Cardiac muscle cell (in vitro differentiated cells and primary cell): ENCODE measurements at regions not wholly inside any gene's neighbourhood (a gene's known extent, or its start where the extent isn't known, plus 50 kb on each side); places are given as distances from the start of the nearest gene placed in this dataset.
"Not testable (repeated sequence)": the region's sequence is repeated elsewhere in the genome, so short reads cannot be mapped to it uniquely, and the experiment has no call there.

Experiments used
- DNase-seq, 2 donors: peaks; one replicate each; pipeline versions ENCODE4 v3.0.0 to v3.0.0-alpha.2; 2010 to 2017; ENCODE audit warnings: low read depth in 1 of 2, low spot score in 1 of 2
- H3K27ac ChIP-seq: fragments of 200-600 bp; sonication (generic); 2 replicates; pipeline ENCODE4 v1.5.1; 2016
- H3K27me3 ChIP-seq: fragments of 200-600 bp; sonication (generic); 2 replicates; pipeline ENCODE4 v1.6.0; 2016; ENCODE audit warnings: control low read depth
- H3K36me3 ChIP-seq: fragments of 200-600 bp; sonication (generic); 2 replicates; pipeline ENCODE4 v1.5.1; 2016; ENCODE audit warnings: control low read depth
- H3K4me1 ChIP-seq: fragments of 200-600 bp; sonication (generic); 2 replicates; pipeline ENCODE4 v1.8.1; 2017; ENCODE audit warnings: low read depth, mild to moderate bottlenecking, mixed run types
- H3K4me3 ChIP-seq: fragments of 200-600 bp; sonication (generic); 2 replicates; pipeline ENCODE4 v1.5.1; 2016; ENCODE audit warnings: mild to moderate bottlenecking
- H3K9me3 ChIP-seq: fragments of 200-600 bp; sonication (generic); 2 replicates; pipeline ENCODE4 v1.5.1; 2017; ENCODE audit warnings: low read depth, mild to moderate bottlenecking, control low read depth
- TF ChIP-seq, protein P1 (sequence below): IDR thresholded peaks from 2 replicates; pipeline ENCODE4 v1.5.1; 2012; ENCODE audit warnings: low read depth, mild to moderate bottlenecking, low read length

DNA sequence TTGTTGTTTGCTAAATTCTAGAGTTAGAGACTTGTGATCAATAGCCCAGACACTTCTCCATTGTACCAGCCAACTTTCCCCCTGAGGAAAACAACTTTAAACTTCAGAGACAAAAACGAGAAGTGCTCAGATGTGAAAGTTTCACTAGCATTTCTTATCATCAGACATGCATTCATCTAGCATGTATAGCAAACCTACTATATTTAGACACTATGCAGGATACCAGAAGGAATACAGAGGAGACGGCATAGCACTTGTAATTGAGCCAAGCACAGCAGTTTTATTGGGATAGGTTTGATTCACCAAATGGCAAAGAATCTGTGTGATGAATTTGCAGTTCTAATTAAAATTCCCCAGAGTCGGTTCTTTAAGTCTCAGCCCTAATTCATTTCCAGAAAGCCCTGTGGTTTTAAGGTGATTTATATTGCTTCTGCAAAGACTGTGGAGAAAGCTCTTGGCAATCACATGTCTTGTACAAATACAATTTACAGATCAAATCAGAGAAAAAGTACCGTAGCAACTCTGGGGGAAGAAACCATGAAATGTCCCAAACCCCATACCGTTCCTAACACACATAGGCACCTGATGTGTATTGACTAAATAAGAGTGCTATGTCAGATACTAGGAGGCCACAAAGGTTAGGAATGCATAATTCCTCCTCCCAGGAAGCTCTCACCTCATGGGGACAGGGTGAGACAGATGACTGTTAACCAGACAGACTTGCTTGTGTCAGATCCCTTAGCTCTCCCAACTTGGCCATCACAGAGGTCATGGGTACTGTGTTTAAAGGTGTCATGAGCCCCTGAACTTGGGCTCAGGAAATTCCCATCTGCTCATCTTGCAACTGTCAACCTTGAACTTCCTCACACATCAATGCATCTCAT is 69.6 kb upstream of the KRAS start:
- Histone ChIP-seq H3K27ac (no peak overlapping the region), H3K27me3 (no peaks in the 10 kb centered on the region), H3K4me1 (peaks cover 28% of the 10 kb centered on the region), H3K4me3 (no peak overlapping the region), H3K36me3 (no peaks in the 10 kb centered on the region), H3K9me3 (no peaks in the 10 kb centered on the region)
- no peak for DNase-seq
- TF ChIP-seq, protein P1, sequence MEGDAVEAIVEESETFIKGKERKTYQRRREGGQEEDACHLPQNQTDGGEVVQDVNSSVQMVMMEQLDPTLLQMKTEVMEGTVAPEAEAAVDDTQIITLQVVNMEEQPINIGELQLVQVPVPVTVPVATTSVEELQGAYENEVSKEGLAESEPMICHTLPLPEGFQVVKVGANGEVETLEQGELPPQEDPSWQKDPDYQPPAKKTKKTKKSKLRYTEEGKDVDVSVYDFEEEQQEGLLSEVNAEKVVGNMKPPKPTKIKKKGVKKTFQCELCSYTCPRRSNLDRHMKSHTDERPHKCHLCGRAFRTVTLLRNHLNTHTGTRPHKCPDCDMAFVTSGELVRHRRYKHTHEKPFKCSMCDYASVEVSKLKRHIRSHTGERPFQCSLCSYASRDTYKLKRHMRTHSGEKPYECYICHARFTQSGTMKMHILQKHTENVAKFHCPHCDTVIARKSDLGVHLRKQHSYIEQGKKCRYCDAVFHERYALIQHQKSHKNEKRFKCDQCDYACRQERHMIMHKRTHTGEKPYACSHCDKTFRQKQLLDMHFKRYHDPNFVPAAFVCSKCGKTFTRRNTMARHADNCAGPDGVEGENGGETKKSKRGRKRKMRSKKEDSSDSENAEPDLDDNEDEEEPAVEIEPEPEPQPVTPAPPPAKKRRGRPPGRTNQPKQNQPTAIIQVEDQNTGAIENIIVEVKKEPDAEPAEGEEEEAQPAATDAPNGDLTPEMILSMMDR = no peak

DNA sequence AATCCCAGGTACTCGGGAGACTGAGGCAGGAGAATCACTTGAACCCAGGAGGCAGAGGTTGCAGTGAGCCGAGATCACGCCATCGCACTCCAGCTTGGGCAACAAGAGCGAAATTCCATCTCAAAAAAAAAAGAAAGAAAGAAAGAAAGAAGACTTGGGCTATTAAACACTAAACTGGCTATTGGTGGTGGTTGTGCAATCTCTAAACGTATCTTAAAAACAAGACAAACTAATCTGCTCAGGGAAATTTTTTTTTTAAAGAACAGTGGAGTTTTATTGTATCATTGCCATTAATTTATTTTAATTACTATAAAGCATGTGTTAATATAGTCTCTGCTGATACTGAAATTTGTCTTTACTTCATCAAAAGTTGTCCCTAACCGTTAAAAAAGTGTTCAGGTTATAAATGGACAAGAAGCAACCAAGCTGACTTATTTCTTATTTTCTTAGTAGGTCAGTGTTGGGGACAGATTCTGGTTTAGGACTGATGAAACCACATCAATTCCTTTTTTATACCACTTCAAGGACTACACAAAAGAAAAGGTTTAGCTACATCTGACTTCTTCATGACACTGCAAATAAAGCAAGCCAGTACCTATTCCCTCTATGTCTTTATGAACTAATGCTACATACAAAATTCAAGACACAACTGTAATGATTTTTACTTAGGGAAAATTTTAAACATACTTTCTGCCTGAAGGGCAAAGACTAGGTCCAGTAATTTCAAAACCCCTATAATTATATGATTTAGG is 68.7 kb upstream of the KRAS start:
- Histone ChIP-seq H3K27ac (no peak overlapping the region), H3K27me3 (no peaks in the 10 kb centered on the region), H3K9me3 (no peaks in the 10 kb centered on the region), H3K4me3 (no peak overlapping the region), H3K4me1 (peaks cover 28% of the 10 kb centered on the region), H3K36me3 (no peaks in the 10 kb centered on the region)
- DNase-seq = no peak
- TF ChIP-seq, protein P1 = no peak

DNA sequence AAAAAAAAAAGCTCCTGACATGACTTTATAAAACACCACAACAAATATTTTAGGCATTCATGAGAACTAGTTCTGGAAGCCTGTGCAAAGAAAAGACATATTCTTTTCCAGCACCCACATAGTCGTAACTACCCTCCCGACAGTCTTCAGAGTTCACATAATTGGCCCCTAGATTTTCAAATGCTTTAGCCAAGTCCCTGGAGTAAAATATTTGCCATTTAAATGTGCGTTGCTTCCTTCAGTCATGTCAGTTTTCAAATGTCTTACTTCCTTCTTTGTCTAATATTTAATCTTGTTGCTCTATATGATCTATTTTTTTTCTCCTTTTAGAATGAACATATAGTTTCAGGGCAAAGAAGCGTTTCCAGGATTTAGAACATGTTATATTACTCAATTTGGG is 66.8 kb upstream of the KRAS start:
- no peaks in the 10 kb centered on the region for H3K9me3 ChIP-seq
- no peak for DNase-seq
- peaks cover 24% of the 10 kb centered on the region for H3K4me1 ChIP-seq
- TF ChIP-seq, protein P1 = no peak
- H3K4me3 ChIP-seq = no peak overlapping the region
- H3K36me3 ChIP-seq = no peaks in the 10 kb centered on the region
- H3K27me3 ChIP-seq = no peaks in the 10 kb centered on the region
- no peak overlapping the region for H3K27ac ChIP-seq

DNA sequence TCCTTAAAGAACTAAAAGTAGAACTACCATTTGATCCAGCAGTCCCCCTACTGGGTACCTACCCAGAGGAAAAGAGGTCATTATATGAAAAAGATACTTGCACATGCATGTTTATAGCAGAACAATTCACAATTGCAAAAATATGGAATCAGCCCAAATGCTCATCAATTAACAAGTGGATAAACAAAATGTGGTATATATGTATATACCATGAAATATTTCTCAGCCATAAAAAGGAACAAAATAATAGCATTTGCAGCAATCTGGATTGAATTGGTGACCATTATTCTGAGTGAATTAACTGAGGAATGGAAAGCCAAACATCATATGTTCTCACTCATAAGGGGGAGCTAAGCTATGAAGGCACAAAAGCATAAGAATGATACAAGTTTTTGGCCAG is 64.7 kb upstream of the KRAS start:
- H3K27ac ChIP-seq = no peak overlapping the region
- TF ChIP-seq, protein P1 = no peak

GRCh38 chr12:25313266-25313990 is 62.7 kb upstream of the KRAS start:
- H3K27ac ChIP-seq, H3K27me3 ChIP-seq, H3K4me3 ChIP-seq, DNase-seq, H3K9me3 ChIP-seq, H3K4me1 ChIP-seq, H3K36me3 ChIP-seq: not testable (repeated sequence)

More for the DNA sequence above, 64.7 kb upstream of the KRAS start:
- Histone ChIP-seq H3K36me3 (no peaks in the 10 kb centered on the region), H3K4me3 (no peak overlapping the region), H3K27me3 (no peaks in the 10 kb centered on the region), H3K9me3 (no peaks in the 10 kb centered on the region), H3K4me1 (peaks cover 9% of the 10 kb centered on the region)
- DNase-seq = no peak
